ENCODE measurements at regions not wholly inside any gene's neighbourhood (a gene's known extent, or its start where the extent isn't known, plus 50 kb on each side); places are given as distances from the start of the nearest gene placed in this dataset.

- TF ChIP-seq ZNF362 (CRISPR knock-in tag; IDR thresholded peaks at IDR 0.05; ENCODE audit: borderline replicate concordance) (no peak), CENPT (CRISPR knock-in tag; IDR thresholded peaks at IDR 0.05; ENCODE audit: low read depth) (no peak), THRA (CRISPR knock-in tag; IDR thresholded peaks at IDR 0.05; ENCODE audit: borderline replicate concordance) (peak; percentile 32; the same call in 1 of the 2 replicates), ATAD3A (CRISPR knock-in tag; IDR thresholded peaks at IDR 0.05) (no peak), IRX3 (CRISPR knock-in tag; IDR thresholded peaks at IDR 0.05; ENCODE audit: borderline replicate concordance, low read depth) (no peak), GTF3A (CRISPR knock-in tag; conservative IDR thresholded peaks at IDR 0.05) (no peak), ZNF337 (CRISPR knock-in tag; IDR thresholded peaks at IDR 0.05; ENCODE audit: borderline replicate concordance, low read depth) (no peak), ETS1 (CRISPR knock-in tag; IDR thresholded peaks at IDR 0.05) (no peak), GFI1 (CRISPR knock-in tag; IDR thresholded peaks at IDR 0.05; ENCODE audit: borderline replicate concordance) (no peak), MLXIP (CRISPR knock-in tag; IDR thresholded peaks at IDR 0.05; ENCODE audit: borderline replicate concordance) (no peak), ZNF230 (CRISPR knock-in tag; IDR thresholded peaks at IDR 0.05) (no peak), REXO4 (CRISPR knock-in tag; IDR thresholded peaks at IDR 0.05; ENCODE audit: borderline replicate concordance) (no peak), ZNF761 (CRISPR knock-in tag; conservative IDR thresholded peaks at IDR 0.05) (no peak), EEA1 (CRISPR knock-in tag; IDR thresholded peaks at IDR 0.05; ENCODE audit: borderline replicate concordance) (no peak), ERF (CRISPR knock-in tag; IDR thresholded peaks at IDR 0.05) (no peak), ZNF484 (CRISPR knock-in tag; IDR thresholded peaks at IDR 0.05; ENCODE audit: borderline replicate concordance, low read depth) (no peak), NR2F2 (IDR thresholded peaks at IDR 0.05; ENCODE audit: borderline replicate concordance, low read depth) (peak; percentile 64), MED1 (CRISPR knock-in tag; IDR thresholded peaks at IDR 0.05) (no peak), RFX5 (IDR thresholded peaks at IDR 0.05; ENCODE audit: low read depth, low read length) (peak; percentile 76), NCOA5 (CRISPR knock-in tag; IDR thresholded peaks at IDR 0.05) (no peak), HNF4A (CRISPR knock-in tag; IDR thresholded peaks at IDR 0.05) (no peak), MEIS2 (CRISPR knock-in tag; IDR thresholded peaks at IDR 0.05) (no peak), ZNF496 (CRISPR knock-in tag; IDR thresholded peaks at IDR 0.05; ENCODE audit: insufficient replicate concordance) (no peak), ZNF260 (CRISPR knock-in tag; IDR thresholded peaks at IDR 0.05; ENCODE audit: borderline replicate concordance, low read depth) (no peak), TFAP4 (IDR thresholded peaks at IDR 0.05; ENCODE audit: borderline replicate concordance, low read depth) (peak; percentile 81; the same call in 1 of the 2 replicates)
Observed at GRCh38 chr2:54402350-54402749, 53.8 kb upstream of the SPTBN1 start (continued).

All from HepG2 (cell line).